ENCODE measurements at regions not wholly inside any gene's neighbourhood (a gene's known extent, or its start where the extent isn't known, plus 50 kb on each side); places are given as distances from the start of the nearest gene placed in this dataset.

DNA sequence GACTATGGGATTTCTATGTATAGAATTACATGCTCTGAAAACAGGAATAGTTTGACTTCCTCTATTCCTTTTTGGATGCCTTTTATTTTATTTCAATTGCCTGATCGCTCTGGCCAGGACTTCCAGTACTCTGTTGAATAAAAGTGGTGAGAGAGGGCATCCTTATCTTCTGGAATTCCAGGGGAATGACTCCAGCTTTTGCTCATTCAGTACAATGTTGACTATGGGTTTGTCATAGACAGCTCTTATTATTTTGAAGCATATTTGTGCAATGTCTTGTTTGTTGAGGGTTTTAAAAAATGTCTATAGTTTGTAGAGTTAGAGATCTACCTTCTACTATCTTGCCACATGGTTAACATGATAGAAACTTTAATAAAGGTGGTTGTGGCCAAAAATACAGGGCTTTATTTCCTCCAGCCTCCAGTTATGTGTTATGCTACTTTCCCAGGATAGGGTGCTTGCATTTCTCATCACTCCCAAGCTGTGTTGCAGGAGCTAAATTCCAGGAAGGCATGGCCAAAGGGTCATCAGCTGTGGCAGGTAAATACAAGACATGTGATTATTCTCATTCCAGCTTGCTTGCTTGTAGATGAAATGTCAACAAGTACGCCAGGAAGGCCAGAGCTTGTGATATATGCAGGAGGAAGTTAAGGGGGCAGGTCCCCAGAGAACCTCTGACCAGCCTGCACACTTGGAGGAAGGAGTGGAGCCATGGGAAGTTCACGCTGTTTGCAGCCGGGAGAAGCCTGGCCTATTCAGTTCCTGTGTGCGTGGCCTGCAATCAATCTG is 142.4 kb upstream of the CPXCR1 start:
- no TSS peak for BruUV-seq (replicated peaks)
- no peak overlapping the region for H2BK5ac ChIP-seq (ENCODE audit: low read depth, low read length, poor library complexity, severe bottlenecking)
- H3K14ac ChIP-seq (replicated peaks; ENCODE audit: low read depth, low read length): no peak overlapping the region
- H3K9me1 ChIP-seq (ENCODE audit: insufficient read depth, low read length): no peaks in the 10 kb centered on the region
- intact Hi-C loops (cut with micrococcal nuclease) (no loop called here), dilution Hi-C loops (cut with HindIII; ENCODE audit: low sequenced_read_pairs, unreplicated experiment) (no loop called here), in situ Hi-C loops (cut with MboI; ENCODE audit: low sequenced_read_pairs) (no loop called here)
- no peak overlapping the region for H4K91ac ChIP-seq (ENCODE audit: insufficient read depth, low read depth, low read length)
- H3K4ac ChIP-seq (ENCODE audit: low read depth, low read length): no peak overlapping the region
- TF ChIP-seq, protein P1, sequence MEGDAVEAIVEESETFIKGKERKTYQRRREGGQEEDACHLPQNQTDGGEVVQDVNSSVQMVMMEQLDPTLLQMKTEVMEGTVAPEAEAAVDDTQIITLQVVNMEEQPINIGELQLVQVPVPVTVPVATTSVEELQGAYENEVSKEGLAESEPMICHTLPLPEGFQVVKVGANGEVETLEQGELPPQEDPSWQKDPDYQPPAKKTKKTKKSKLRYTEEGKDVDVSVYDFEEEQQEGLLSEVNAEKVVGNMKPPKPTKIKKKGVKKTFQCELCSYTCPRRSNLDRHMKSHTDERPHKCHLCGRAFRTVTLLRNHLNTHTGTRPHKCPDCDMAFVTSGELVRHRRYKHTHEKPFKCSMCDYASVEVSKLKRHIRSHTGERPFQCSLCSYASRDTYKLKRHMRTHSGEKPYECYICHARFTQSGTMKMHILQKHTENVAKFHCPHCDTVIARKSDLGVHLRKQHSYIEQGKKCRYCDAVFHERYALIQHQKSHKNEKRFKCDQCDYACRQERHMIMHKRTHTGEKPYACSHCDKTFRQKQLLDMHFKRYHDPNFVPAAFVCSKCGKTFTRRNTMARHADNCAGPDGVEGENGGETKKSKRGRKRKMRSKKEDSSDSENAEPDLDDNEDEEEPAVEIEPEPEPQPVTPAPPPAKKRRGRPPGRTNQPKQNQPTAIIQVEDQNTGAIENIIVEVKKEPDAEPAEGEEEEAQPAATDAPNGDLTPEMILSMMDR (conservative IDR thresholded peaks at IDR 0.05; ENCODE audit: low read depth, low read length): no peak
- TF ChIP-seq USF2 (IDR thresholded peaks at IDR 0.05; ENCODE audit: low read depth, low read length): no peak
- no peak for TF ChIP-seq RCOR1 (IDR thresholded peaks at IDR 0.05; ENCODE audit: insufficient replicate concordance, low read length)
- no peak for TF ChIP-seq POLR2A (IDR thresholded peaks at IDR 0.05; ENCODE audit: low read depth, low read length)
- no peak for TF ChIP-seq BHLHE40 (IDR thresholded peaks at IDR 0.05; ENCODE audit: low read depth, low read length)
- TF ChIP-seq FOS (IDR thresholded peaks at IDR 0.05; ENCODE audit: low read depth, low read length): no peak
- TF ChIP-seq ELK1 (IDR thresholded peaks at IDR 0.05; ENCODE audit: borderline replicate concordance, low read depth, low read length): no peak
- no peak overlapping the region for H3K23ac ChIP-seq (ENCODE audit: low read depth, low read length)
- ATAC-seq (ENCODE audit: low read depth): no peak
- H3K9ac ChIP-seq (ENCODE audit: low read depth, low read length): no peak overlapping the region
- H3K9me3 ChIP-seq (ENCODE audit: control insufficient read depth, insufficient read depth, low read length): no peaks in the 10 kb centered on the region
- no peak overlapping the region for H3K27ac ChIP-seq (ENCODE audit: insufficient read depth, low read length)
- no peak overlapping the region for H3K4me2 ChIP-seq (ENCODE audit: low read depth, low read length)
- CTCF ChIA-PET: no interaction called here
- DNase-seq: no peak
- H2AK9ac ChIP-seq (replicated peaks; ENCODE audit: low read depth, low read length, poor library complexity): no peak overlapping the region
- H2BK15ac ChIP-seq (ENCODE audit: low read depth, low read length): no peak overlapping the region
- POLR2A ChIA-PET (ENCODE audit: unreplicated experiment): no interaction called here
- H3K79me1 ChIP-seq (ENCODE audit: low read depth in 1 of 2, low read length in 2 of 2): no peaks in the 10 kb centered on the region
- H3K4me3 ChIP-seq (ENCODE audit: insufficient read depth, low read depth, low read length): no peak overlapping the region
- no peaks in the 10 kb centered on the region for H3K36me3 ChIP-seq (ENCODE audit: control insufficient read depth, insufficient read depth, low read length)
- H2AK5ac ChIP-seq (ENCODE audit: low read depth, low read length): no peak overlapping the region
- H4K8ac ChIP-seq (ENCODE audit: low read depth in 2 of 2, low read length in 2 of 2): no peak overlapping the region
- H3K4me1 ChIP-seq (ENCODE audit: control insufficient read depth, insufficient read depth, low read length): no peaks in the 10 kb centered on the region
- H4K20me1 ChIP-seq (ENCODE audit: insufficient read depth, low read length): no peaks in the 10 kb centered on the region
- H3K27me3 ChIP-seq (ENCODE audit: control insufficient read depth, insufficient read depth, low read length): no peaks in the 10 kb centered on the region
- H2AFZ ChIP-seq (replicated peaks; ENCODE audit: low read length, poor library complexity): no peak overlapping the region
- H3K18ac ChIP-seq (ENCODE audit: low read depth, low read length): no peak overlapping the region
- no peak overlapping the region for H4K5ac ChIP-seq (ENCODE audit: low read depth, low read length)
- no peak overlapping the region for H2BK120ac ChIP-seq (ENCODE audit: low read depth, low read length)
- no peak overlapping the region for H3K56ac ChIP-seq (ENCODE audit: extremely low read depth, insufficient read depth, low read length)
- no peak overlapping the region for H2BK20ac ChIP-seq (ENCODE audit: low read depth, low read length)
- WGBS, 2 experiments (ENCODE audit: extremely low coverage in 2 of 2, insufficient read length in 1 of 2): no CpG with 5 or more reads among the region's 5 CpGs
